Uterus (tissue), 3 donors: ENCODE measurements at regions not wholly inside any gene's neighbourhood (a gene's known extent, or its start where the extent isn't known, plus 50 kb on each side); places are given as distances from the start of the nearest gene placed in this dataset.
"Not testable (repeated sequence)": the region's sequence is repeated elsewhere in the genome, so short reads cannot be mapped to it uniquely, and the experiment has no call there.

Experiments used
- DNase-seq, 2 donors: peaks; one replicate each; pipeline ENCODE4 v3.0.0-alpha.2; 2019 to 2020
- H3K27ac ChIP-seq, 2 donors: fragments of 200-600 bp; sonication (generic); 1 replicate in 1 of 2; 2 replicates in 1 of 2; pipeline ENCODE4 v1.5.1; 2016 to 2018
- H3K27me3 ChIP-seq, 2 donors: fragments of 200-600 bp; sonication (generic); one replicate each; pipeline ENCODE4 v1.5.1; 2018 to 2019; ENCODE audit warnings: control low read depth in 1 of 2
- H3K36me3 ChIP-seq, 2 donors: fragments of 200-600 bp; sonication (generic); one replicate each; pipeline ENCODE4 v1.5.1; 2019; ENCODE audit warnings: control low read depth in 1 of 2
- H3K4me1 ChIP-seq, 2 donors: fragments of 200-600 bp; sonication (generic); one replicate each; pipeline ENCODE4 v1.5.1; 2018 to 2019; ENCODE audit warnings: control low read depth in 1 of 2
- H3K4me3 ChIP-seq, 2 donors: fragments of 200-600 bp; sonication (generic); 1 replicate in 1 of 2; 2 replicates in 1 of 2; pipeline ENCODE4 v1.5.1; 2018 to 2019; ENCODE audit warnings: mild to moderate bottlenecking in 1 of 2
- H3K9me3 ChIP-seq, 2 donors: fragments of 200-600 bp; sonication (generic); one replicate each; pipeline ENCODE4 v1.5.1; 2019; ENCODE audit warnings: control low read depth in 1 of 2
- CTCF ChIP-seq, 4 experiments: fragments of 200-600 bp in 2 of 4; fragments of 450-650 bp in 2 of 4; sonication (generic) in 2 of 4; IDR thresholded peaks; one replicate each; pipeline ENCODE4 v1.5.1; 2016 to 2019; ENCODE audit warnings: antibody characterized with exemption in 4 of 4, mild to moderate bottlenecking in 2 of 4, moderate library complexity in 1 of 4
- POLR2A ChIP-seq, 2 donors: fragments of 450-650 bp; IDR thresholded peaks; one replicate each; pipeline ENCODE4 v1.6.1; 2016; ENCODE audit warnings: antibody characterized with exemption in 2 of 2, mild to moderate bottlenecking in 1 of 2, moderate library complexity in 1 of 2
- intact Hi-C: fragments of 100-400 bp; cut with DNase I; formaldehyde crosslinking; loops from one replicate; pipeline ENCODE4 v1.15.1; 2023; ENCODE audit warnings: low total_unique reads
- donor health status: DM: yes; HTN: yes; CAD: no.

GRCh38 chr12:46603776-46604456 is 221.9 kb downstream of the SLC38A4 start:
- no peak overlapping the region for H3K27ac ChIP-seq
- no peaks in the 10 kb centered on the region for H3K36me3 ChIP-seq
- DNase-seq: no peak
- H3K27me3 ChIP-seq: no peaks in the 10 kb centered on the region
- peaks cover 0 to 2% of the 10 kb centered on the region in 2 donors for H3K4me1 ChIP-seq
- no peak overlapping the region for H3K4me3 ChIP-seq
- intact Hi-C loops: no loop called here
- no peaks in the 10 kb centered on the region for H3K9me3 ChIP-seq
- TF ChIP-seq POLR2A (IDR thresholded peaks at IDR 0.05): no peak
- no peak for TF ChIP-seq CTCF (IDR thresholded peaks at IDR 0.05)

- no peak for DNase-seq
- TF ChIP-seq CTCF (IDR thresholded peaks at IDR 0.05): no peak
- TF ChIP-seq POLR2A (IDR thresholded peaks at IDR 0.05): no peak
- H3K4me3 ChIP-seq: no peak overlapping the region
- no peaks in the 10 kb centered on the region for H3K4me1 ChIP-seq
- intact Hi-C loops: no loop called here
- H3K9me3 ChIP-seq: no peaks in the 10 kb centered on the region
- H3K27me3 ChIP-seq: no peaks in the 10 kb centered on the region
- H3K27ac ChIP-seq: no peak overlapping the region
- no peaks in the 10 kb centered on the region for H3K36me3 ChIP-seq
Observed at GRCh38 chr12:46602474-46602873, 223.3 kb downstream of the SLC38A4 start.

- Histone ChIP-seq H3K4me1 (no peaks in the 10 kb centered on the region), H3K9me3 (no peaks in the 10 kb centered on the region), H3K27me3 (no peaks in the 10 kb centered on the region), H3K4me3 (no peak overlapping the region), H3K36me3 (no peaks in the 10 kb centered on the region), H3K27ac (no peak overlapping the region)
- no peak for DNase-seq
- intact Hi-C loops: no loop called here
- TF ChIP-seq CTCF (IDR thresholded peaks at IDR 0.05) (no peak), POLR2A (IDR thresholded peaks at IDR 0.05) (no peak)
Observed at GRCh38 chr12:46590991-46591703, 218.6 kb upstream of the SLC38A2 start.

GRCh38 chr12:46585854-46586621 is 213.5 kb upstream of the SLC38A2 start:
- Histone ChIP-seq H3K27me3 (no peaks in the 10 kb centered on the region), H3K27ac (no peak overlapping the region), H3K4me3 (no peak overlapping the region), H3K36me3 (no peaks in the 10 kb centered on the region), H3K4me1 (no peaks in the 10 kb centered on the region), H3K9me3 (no peaks in the 10 kb centered on the region)
- TF ChIP-seq CTCF (IDR thresholded peaks at IDR 0.05): no peak
- no peak for TF ChIP-seq POLR2A (IDR thresholded peaks at IDR 0.05)
- no peak for DNase-seq
- intact Hi-C loops: no loop called here

GRCh38 chr12:46584098-46584497 is 211.5 kb upstream of the SLC38A2 start:
- H3K4me1 ChIP-seq, intact Hi-C loops: not testable (repeated sequence)

GRCh38 chr12:46581990-46582389 is 209.4 kb upstream of the SLC38A2 start:
- H3K27ac ChIP-seq, H3K4me3 ChIP-seq, intact Hi-C loops: not testable (repeated sequence)

More at GRCh38 chr12:46584098-46584497, 211.5 kb upstream of the SLC38A2 start:
- not testable (repeated sequence) for H3K27ac ChIP-seq, H3K4me3 ChIP-seq, H3K9me3 ChIP-seq, DNase-seq, H3K27me3 ChIP-seq, H3K36me3 ChIP-seq

More at GRCh38 chr12:46581990-46582389, 209.4 kb upstream of the SLC38A2 start:
- H3K27me3 ChIP-seq, H3K36me3 ChIP-seq, DNase-seq, H3K4me1 ChIP-seq, H3K9me3 ChIP-seq: not testable (repeated sequence)
